Stimulated activated CD4-positive, alpha-beta T cell treated with anti-CD3 and anti-CD28 coated beads, Interleukin-2, amount 100 ng/mL, for 48 hours (primary cell): ENCODE measurements at regions not wholly inside any gene's neighbourhood (a gene's known extent, or its start where the extent isn't known, plus 50 kb on each side); places are given as distances from the start of the nearest gene placed in this dataset.

Experiments
- DNase-seq, 2 donors: peaks; one replicate each; pipeline ENCODE4 v3.0.0-alpha.2; 2020

DNA sequence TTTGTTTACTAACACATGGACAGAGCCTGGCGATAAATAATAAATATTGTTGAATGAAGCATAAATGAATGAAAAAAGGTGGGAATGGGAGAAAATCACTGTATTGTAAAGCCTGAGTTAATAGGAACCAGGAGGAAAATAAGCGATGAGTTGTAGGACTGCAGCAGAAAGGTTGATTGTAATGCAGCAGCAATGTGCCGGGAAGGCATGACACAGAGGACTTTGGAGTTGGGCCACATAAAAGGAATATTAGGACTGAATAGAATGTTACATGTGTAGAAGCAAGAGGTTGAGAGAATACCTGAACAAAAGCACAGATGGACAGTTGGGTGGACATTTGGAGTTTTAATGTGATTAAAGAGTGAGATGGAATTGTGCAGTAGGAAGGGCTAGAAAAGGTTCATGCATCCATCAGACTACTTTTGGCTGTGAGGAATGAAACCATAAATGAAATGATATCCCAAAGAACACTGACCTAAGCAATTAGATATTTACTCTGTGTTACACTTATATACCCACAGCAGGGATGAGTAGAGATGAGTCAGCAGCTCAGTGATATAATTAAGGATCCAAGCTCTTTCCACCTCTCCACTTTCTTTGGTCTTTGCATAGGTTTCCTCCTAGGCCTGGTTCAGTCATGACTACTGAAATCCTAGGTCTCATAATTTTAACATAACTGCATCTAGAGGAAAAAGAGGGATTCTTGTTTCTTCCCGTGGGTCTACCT, 55.4 kb downstream of the CCER1 start:
- no peak for DNase-seq

DNA sequence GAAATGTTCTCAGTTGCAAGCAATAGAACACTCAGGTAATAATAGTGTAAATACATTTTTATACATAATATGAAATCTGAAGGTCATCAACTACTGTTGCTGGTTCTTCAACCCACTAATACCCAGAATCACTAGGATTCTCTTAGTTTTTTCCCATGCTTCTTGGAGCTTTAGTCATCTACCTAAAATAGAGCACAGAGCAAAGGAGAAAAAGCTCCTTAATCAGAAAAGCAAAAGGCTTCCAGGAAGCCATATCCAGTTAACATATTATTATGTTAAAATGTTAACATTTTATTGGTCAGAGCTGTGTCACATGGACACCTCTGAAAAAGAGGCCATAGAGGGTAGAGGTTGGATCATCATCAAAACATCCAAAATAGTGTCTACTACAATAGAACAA, 57.0 kb downstream of the CCER1 start:
- DNase-seq = no peak

DNA sequence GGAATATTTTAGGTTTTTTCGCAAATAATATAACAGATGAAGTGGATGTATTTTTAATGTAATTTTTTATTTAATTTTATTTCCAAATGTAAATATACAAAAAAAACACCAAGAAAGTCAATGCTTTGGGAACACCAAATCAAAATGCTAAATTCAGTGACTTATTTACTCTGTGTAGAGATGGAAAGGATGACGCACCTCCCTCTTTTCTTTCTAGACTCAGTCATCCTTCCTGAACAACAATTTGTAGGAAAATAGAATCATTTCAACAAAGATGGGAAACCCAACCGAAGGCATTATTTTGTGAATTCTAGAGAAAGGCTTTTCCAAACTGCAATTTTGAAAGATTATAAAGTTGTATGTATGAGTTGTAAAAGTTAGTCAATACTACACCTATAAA, 57.7 kb downstream of the CCER1 start:
- no peak for DNase-seq

DNA sequence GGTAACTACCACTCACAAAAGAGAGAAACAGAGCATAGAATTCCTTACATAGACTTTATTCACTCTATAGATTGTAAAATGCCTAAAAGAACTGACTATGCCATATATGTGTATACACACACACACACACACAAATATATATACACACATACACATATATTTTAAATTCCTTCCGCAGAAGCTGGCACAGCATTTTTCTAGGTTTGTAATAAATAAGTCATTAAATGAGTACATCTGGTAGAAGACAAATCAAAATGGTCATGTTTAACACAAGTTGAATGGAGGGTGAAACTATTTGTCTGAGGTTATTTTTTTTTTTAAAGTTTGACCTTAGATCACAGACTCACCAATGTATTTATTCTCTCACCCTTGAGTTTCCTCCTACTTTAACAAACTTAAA, 58.2 kb downstream of the CCER1 start:
- no peak for DNase-seq

DNA sequence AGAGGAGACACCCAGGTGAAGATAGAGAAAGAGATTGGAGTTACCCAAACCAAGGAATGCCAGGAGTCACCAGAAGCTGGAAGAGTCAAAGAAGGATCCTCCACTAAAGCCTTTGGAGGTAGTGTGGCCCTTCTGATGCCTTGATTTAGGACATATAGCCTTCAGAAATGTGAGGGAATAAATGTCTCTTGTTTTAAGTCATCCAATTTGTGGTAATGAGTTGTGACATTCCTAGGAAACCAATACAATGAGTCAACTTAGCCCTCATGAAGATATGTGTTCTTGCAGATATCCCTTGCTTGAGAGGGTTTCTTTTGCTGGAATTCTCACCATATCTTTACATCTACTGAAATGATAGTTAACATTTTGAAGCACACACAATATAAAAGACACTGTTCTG, 58.8 kb downstream of the CCER1 start:
- no peak for DNase-seq

DNA sequence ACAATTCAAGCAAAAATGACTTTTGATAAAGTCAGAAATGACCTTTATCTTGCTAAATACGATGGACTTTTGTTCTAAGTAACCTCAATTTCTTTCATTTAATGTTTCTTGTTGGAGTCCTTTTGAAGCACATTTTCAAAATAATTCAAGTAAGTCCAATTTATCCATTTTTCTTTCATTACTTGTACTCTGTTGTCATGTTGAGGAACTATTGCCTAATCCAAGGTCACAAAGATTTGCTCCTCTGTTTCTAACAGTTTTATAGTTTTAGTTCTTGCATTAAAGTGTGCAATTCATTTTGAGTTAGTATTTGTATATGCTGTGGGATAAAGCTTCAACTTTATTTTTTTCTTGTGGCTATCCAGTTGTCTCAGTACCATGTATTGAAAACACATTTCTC, 66.7 kb downstream of the CCER1 start:
- no peak for DNase-seq

DNA sequence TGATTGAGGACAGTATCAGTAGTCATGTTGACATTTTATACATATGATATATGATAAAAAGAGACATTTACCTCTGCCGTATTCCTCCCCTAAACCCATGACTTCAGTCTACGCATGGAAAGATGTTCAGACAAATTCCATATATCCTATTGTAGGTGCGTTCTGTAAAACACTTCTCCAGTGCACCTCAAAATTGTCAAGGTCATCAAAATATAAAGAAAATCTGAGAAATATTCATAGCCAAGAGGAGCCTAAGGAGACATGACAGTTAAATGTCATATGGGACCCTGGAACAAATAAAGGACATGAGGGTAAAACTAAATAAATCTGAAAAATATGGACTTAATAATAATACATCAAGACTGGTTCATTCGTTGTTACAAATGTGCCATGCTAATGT, 71.5 kb downstream of the CCER1 start:
- no peak for DNase-seq

DNA sequence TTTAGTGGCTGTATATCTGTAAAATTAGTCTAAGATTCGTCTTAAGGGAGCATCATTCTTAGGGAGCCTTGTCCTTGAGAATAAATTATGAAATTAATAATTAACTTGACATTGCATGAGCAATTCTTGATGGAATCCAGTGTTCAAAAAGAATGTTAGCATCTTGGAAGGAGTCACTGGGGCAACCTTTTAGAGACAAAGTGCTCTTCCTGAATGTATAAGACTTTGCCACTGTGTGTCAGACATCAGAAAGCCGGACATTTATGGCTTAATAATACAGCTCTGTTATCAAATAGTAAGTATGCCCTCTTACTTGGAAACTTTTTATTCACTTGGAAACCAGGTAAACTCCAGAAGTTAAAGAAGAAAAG, 83.3 kb downstream of the CCER1 start:
- DNase-seq = no peak

DNA sequence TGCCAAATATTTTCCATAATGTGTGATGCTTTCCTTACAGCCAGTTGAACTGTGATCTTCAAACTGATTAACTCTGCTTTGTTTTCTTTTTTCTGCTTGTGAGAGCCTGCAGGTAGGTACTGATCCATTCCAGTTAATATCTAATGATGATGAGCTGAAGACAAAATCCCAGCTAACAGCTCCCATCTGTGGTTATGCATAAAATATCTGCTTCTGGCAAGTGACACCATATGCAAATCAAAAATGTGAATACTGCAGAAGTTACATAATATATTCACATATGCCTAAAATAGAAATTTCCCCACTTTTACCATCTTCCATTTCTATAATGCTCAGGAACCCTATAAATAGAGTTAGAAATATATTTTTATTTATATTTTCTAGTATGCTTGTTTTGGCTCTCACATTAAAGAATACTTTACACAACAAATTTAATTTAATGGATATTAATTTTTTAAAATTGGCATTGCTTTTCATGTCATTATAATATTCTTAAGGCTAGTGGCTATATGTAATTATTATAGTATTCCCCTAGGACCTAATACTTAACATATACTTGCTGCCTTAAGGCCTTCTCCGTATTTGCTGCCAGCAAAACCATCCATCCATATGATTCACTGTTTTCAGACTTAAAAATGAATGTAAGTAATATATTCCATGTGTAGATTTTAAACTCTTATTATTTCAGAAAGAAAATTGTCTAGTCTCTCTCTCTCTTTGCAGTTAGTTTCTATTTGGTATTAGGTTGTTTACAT, 83.8 kb downstream of the CCER1 start:
- DNase-seq = no peak

DNA sequence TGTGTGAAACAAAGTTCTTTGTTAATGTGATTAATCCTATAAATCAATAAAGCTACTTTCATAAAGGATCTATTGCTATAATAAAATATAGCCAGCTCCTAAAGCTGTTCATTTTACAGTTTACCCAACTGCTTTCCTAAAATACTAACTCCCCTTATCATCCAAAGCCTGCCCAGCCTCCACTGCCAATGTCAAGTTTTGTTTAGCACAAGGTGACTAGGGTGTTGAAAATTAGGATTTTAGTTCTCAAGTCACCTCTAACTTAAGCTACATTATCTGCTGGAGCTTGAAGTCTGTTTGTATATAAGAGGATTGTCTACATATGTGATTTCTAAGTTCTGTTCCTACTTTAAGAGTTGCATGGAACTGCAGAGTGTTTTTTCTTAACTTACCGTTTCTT, 86.3 kb downstream of the CCER1 start:
- DNase-seq = no peak

DNA sequence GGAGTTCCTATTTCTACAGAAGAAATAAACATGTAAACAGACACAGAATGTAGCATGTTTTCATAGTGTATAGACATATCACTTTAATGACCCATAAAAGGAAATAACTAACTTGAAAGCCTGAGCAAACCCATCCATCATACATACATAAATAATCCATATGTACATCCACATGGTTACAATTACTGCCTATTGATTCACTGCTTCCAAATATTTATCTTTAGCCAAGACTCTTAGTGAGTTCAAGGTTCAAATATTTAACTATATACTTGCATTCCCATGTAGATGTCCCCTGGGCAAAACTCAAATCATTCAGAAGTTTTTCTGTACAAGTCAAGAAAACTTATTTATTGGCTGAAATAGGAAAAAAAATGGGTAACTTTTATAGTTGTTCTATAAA, 95.4 kb downstream of the CCER1 start:
- no peak for DNase-seq

DNA sequence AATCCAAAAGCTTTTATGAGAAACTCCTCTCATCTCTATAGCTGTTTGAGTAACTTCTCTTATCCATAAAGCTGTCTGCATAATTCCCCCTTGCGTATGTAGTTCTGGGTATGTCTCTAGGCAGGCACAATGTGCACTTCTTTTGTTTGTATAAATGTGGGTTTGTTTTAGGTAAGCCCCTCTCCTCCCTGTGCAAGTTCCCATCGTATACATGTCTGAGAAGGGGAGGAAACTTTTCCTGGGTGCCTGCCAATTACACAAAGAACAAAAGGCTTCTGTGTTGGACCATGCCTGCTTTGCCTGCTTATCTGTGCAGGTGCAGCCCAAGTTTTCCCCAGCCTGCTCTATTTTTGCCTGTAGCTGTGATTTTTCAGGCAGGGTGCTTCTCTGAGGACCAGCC, 96.7 kb downstream of the CCER1 start:
- no peak for DNase-seq

DNA sequence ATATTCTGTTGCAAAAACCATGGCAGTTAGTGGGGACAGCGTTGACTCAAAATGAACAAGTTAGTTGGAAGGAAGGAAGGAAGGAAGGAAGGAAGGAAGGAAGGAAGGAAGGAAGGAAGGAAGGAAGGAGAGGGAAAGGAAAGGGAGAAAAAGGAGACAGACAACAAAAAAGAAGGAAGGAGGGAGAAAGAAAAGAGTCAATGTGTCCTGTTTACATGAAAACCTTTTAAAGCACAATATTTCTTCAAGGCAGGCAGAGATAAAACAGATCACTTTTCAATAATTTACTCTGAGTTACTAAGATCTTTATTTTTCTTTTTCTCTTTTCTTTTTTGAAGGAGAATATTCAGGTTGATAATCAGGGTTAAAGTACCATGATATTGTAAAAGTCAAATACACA, 99.4 kb downstream of the CCER1 start:
- DNase-seq = no peak

DNA sequence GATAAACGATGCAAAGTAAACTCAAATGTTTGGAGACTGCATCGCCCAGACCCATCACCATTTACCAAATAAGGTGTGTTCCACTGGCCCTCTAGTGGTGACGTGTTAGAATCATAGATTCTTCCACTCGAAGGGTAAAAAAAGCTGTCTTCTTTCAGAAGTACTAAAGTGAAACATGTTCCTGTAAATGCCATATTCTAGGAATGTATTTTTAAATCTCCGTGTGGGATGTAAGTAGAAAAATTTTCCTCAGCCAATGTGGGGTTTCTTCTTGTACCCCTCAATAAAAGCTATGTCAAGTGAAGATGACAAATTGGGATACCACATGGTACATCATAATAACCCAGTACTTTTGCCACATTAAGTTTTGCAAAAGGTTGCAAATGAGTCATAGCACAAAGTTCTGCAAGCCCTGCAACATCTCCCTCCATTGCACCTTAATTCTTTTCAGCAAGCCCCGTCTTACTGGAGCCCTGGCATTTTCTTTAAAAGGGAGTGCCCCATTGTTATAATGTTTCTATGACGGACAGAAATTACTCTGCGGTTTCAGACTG, 100.8 kb downstream of the CCER1 start:
- no peak for DNase-seq

DNA sequence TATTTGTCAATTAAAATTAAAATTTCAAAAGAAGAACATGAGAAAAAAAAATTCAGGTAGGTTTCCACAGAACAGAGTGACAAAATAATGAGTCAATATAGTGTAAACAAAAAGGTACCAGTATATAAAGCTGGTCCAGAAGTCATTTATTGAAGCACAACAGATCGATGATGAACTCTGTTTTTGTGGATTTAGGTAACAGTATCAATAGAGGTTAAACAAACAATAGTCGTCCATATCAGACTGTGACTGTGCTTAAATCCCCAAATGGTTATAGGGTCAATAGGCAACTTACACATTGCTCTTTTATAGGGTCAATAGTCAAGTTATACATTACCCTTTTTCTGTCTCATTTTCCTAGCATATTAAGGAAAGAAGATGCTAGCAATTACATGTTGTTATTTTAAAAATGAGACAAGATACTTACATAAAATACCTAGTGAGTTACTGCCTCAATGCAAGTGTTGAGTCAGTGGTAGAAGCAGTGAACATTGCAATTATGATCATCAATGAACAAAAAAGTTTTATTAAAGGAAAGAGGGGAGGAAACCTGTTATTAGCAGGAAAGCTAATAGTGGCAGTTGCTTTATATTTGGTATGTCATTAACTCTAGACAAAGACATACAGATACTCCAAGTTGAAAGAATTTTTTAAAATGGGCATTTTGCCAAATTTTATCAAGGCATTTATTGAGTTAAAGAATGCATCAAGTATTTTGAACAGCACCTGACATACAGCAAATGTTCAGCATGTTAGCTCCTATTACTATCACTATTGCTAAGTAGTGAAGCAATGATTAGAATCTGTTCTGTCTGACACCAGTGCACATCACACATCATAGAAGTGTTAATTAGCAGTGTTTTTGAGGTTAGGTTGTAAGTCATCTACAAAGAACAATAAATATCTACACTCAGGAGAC, 102.9 kb downstream of the CCER1 start:
- DNase-seq = no peak

DNA sequence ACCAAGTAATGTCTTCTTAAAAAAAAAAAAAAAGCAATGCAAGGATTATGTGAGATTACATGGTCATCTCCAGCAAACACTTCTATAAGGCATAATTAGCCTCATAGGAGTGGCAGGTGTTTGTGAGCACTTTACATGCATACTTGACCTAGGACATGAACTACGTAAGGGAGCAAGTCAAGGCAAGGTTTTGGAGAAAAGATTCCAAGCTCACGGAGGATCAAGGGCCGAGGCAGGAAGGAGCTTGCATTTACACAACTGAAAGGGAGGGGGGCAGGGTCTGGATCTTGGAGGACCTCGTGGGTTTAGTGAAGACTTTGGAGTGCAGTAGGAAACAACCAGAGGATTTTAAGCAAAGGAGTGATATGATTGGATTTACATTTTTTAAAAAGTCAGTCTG, 112.5 kb downstream of the CCER1 start:
- DNase-seq = no peak

DNA sequence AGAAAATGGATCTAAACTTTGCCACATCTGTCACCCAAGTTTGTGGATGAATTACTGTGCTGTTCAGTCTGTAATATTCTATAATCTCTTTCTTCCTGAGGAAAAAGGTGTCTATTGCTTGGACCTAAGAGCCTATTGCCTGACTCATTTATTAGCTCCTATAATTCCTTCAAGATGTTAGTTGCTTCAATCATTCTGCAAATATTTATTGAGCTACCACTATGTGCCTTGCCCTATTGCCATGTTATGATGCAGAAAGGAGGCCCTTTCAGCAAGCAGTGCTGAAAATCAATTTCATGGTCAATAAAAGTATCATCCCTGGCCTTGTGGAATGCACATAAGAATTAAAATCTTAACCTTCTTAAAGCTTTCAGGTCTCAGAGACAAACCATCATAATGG, 113.6 kb downstream of the CCER1 start:
- DNase-seq = no peak

DNA sequence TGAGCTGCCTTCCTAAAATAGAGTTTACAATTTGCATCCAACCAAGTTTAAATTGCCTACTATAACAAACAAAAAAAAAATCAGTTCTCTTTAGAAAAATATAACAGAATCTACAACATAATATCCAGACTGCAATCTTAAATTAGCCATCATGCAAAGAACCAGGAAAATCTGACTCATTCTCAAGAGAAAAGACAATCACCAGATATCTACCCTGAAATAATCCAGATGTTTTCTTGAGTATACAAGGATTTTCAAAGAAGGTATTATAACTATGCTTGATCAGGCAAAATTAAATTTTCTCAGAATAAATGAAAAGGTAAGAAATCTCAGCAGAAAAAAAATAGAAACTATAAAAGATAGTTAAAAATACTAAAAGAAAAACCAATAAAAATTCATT, 115.6 kb downstream of the CCER1 start:
- DNase-seq = no peak

DNA sequence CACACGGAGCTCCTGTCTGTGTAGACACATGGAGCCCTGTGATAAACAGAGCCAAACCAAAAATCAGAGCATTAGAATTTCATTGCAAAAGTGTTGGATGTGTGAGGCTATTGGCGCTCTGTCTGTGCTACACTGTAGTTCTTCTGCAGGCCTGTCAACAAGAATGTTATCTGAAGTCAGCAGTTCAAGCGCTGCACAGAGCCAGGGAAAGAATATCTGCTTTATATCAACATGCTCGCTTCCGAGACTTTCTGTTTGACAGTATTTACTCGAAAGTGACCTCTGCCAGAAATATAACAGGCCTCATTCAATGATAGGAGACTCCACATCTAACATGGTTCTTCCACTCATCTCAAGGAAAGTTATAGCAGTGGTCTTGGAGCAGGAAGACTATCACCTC, 118.3 kb downstream of the CCER1 start:
- DNase-seq = no peak

DNA sequence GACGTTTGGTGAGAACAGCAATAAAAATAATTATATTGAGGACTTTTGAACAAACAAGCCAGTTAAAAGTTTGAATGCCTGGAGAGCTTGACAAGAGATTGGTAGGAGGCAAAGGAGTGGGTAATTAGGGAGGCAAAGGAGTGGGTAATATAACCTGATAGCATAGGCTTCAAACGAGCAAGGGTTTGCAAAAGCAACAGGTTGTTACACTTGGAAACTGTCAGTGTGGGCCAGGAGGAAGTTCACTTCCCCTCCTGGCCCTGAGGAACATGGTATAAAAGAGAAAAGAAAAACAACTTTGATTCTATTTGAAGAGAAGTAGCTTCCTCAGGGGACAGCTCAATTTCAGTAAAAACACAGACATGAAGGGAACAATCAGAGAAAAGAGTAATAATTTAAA, 121.7 kb downstream of the CCER1 start:
- DNase-seq = no peak

DNA sequence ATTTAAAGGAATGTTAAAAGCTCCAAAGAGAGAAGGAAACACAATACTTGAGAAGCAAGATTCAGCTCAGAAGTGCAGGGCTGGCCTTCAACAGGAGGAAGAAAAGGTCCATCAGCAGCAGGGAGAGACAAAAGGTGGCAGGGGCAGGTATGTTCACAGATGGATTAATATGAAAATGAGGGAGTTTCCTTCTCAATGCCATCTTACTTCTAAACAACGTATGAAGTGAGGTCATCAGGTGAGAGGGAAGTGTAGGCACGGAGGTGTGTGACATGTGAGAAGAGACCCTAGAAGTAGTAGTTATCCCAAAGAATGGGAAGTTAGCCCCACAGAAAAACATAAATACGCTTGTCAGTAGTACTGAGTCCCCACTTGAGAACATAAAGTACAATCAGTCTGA, 122.5 kb downstream of the CCER1 start:
- DNase-seq = no peak

DNA sequence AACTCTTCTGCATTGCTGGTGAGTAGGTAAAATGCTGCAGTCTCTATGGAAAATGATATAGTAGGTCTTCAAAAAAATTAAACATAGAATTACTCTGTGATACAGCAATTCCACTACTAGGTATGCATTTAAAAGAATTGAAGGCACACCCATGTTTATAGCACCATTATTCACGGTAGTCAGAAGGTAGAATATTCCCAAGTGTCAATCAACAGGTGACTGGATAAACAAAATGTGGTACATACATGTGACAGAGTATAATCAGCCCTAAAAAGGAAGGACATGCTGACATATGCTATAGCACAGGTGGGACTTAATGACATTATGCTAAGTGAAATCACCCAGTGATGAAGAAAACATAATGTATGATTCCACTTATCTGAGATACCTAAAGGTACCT, 123.3 kb downstream of the CCER1 start:
- no peak for DNase-seq

DNA sequence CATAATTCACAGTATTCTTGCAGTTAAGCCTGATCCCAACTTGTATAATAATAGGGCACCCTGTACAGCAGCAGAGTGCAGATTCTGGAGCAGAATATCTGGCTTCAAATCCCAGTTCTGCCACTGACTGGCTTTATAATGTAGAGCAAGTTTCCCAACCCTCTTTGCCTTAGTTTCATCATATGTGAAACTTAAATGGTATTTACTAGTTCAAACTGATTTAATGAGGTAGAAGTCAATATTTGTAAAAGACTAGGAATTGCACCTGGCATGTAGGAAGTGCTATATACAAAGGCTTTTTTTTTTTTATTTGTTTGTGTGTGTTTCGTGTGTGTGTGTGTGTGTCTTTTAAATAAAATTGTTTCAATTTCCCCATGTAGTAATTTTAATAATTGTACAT, 125.9 kb downstream of the CCER1 start:
- DNase-seq = no peak

DNA sequence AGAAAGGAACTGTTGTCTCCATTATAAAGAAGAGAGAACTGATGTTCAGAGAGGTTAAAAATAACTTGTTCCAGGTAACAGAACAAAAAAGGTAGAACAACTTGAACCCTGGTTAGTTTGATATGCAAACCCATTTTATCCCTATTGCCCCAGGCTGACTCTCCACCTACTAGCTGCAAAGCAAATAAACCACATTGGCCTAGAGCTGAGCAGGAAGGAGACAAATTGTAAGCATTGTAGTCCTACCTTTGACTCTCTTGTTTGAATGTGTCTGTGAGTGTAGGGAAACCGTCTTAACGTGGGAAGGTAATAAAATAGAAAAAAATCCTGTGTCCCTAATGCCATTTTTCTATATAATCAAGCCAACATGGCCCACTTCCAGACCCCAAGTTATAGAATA, 126.4 kb downstream of the CCER1 start:
- DNase-seq = no peak
